ENCODE measurements at regions not wholly inside any gene's neighbourhood (a gene's known extent, or its start where the extent isn't known, plus 50 kb on each side); places are given as distances from the start of the nearest gene placed in this dataset.
A peak's percentile ranks its signal among the peaks of the same experiment; 100 is the strongest.

- peaks cover 39% of the 10 kb centered on the region for H3K4me1 Mint-ChIP-seq (ENCODE audit: low read depth)
- H3K36me3 Mint-ChIP-seq (ENCODE audit: low read depth) = no peaks in the 10 kb centered on the region
- H3K4me3 Mint-ChIP-seq (ENCODE audit: unreplicated experiment) = no peak overlapping the region
- H3K27ac Mint-ChIP-seq (ENCODE audit: unreplicated experiment) = no peak overlapping the region
- TF ChIP-seq, protein P1, sequence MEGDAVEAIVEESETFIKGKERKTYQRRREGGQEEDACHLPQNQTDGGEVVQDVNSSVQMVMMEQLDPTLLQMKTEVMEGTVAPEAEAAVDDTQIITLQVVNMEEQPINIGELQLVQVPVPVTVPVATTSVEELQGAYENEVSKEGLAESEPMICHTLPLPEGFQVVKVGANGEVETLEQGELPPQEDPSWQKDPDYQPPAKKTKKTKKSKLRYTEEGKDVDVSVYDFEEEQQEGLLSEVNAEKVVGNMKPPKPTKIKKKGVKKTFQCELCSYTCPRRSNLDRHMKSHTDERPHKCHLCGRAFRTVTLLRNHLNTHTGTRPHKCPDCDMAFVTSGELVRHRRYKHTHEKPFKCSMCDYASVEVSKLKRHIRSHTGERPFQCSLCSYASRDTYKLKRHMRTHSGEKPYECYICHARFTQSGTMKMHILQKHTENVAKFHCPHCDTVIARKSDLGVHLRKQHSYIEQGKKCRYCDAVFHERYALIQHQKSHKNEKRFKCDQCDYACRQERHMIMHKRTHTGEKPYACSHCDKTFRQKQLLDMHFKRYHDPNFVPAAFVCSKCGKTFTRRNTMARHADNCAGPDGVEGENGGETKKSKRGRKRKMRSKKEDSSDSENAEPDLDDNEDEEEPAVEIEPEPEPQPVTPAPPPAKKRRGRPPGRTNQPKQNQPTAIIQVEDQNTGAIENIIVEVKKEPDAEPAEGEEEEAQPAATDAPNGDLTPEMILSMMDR (IDR thresholded peaks at IDR 0.05) = no peak
- peaks cover 9% of the 10 kb centered on the region for H3K9me3 Mint-ChIP-seq (ENCODE audit: low read depth)
- no peaks in the 10 kb centered on the region for H3K27me3 Mint-ChIP-seq (ENCODE audit: low read depth)
- DNase-seq (ENCODE audit: low spot score) = no peak
Measured at GRCh38 chr3:115503394-115503793, 119.9 kb upstream of the GAP43 start.

DNA sequence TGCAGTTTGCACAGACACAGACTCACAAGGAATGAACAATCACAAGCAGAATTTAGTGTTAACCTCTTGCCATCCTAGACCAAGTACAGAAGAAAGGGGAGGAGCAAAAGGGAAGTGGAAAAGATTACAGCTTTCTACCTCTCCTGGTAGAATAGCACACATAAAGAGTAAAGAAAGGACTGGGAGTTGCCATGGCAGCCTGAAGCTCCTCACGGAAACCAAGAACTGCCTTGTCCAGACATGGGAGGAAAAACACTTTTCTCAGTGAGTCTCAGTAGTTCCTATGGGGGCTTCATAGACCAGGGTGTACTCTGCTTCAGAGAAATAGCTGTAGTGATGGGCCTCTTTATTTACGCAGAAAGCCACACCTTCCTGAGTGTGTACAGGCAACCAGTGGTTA lies 114.7 kb upstream of the GAP43 start:
- peaks cover 9% of the 10 kb centered on the region for H3K9me3 Mint-ChIP-seq (ENCODE audit: low read depth)
- peaks cover 27% of the 10 kb centered on the region for H3K4me1 Mint-ChIP-seq (ENCODE audit: low read depth)
- TF ChIP-seq, protein P1 (IDR thresholded peaks at IDR 0.05) = no peak
- no peak overlapping the region for H3K27ac Mint-ChIP-seq (ENCODE audit: unreplicated experiment)
- no peaks in the 10 kb centered on the region for H3K36me3 Mint-ChIP-seq (ENCODE audit: low read depth)
- DNase-seq (ENCODE audit: low spot score) = no peak
- no peak overlapping the region for H3K4me3 Mint-ChIP-seq (ENCODE audit: unreplicated experiment)
- H3K27me3 Mint-ChIP-seq (ENCODE audit: low read depth) = no peaks in the 10 kb centered on the region

GRCh38 chr3:115512565-115513415 lies 110.5 kb upstream of the GAP43 start:
- TF ChIP-seq, protein P1 (IDR thresholded peaks at IDR 0.05) = no peak
- no peaks in the 10 kb centered on the region for H3K27me3 Mint-ChIP-seq (ENCODE audit: low read depth)
- no peaks in the 10 kb centered on the region for H3K36me3 Mint-ChIP-seq (ENCODE audit: low read depth)
- H3K27ac Mint-ChIP-seq (ENCODE audit: unreplicated experiment) = peak overlapping the region; percentile 87
- no peak for DNase-seq (ENCODE audit: low spot score)
- no peaks in the 10 kb centered on the region for H3K9me3 Mint-ChIP-seq (ENCODE audit: low read depth)
- H3K4me3 Mint-ChIP-seq (ENCODE audit: unreplicated experiment) = peak overlapping the region; percentile 91
- H3K4me1 Mint-ChIP-seq (ENCODE audit: low read depth) = peaks cover 32% of the 10 kb centered on the region

DNA sequence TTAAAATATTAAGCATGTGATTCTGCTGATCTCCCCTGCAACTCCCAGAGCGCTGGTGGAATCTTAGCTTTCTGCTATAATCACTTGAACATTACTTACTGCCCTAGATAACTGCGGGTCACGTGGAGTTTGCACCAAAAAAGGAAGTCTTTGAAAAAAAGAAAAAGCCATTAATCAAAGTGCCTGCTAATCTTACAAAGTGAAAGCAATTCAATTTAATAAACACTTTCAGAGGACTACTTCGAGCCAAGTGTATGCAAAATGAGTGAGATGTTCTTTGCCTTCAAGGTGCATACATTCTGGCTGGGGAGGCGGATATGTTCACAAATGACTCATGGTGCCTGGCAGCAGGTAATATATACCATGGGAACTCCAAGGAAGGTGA lies 109.9 kb upstream of the GAP43 start:
- TF ChIP-seq, protein P1 (IDR thresholded peaks at IDR 0.05) = no peak
- Mint-ChIP-seq H3K36me3 (ENCODE audit: low read depth) (no peaks in the 10 kb centered on the region), H3K27ac (ENCODE audit: unreplicated experiment) (peak overlapping the region; percentile 87), H3K9me3 (ENCODE audit: low read depth) (no peaks in the 10 kb centered on the region), H3K4me1 (ENCODE audit: low read depth) (peaks cover 38% of the 10 kb centered on the region), H3K27me3 (ENCODE audit: low read depth) (no peaks in the 10 kb centered on the region), H3K4me3 (ENCODE audit: unreplicated experiment) (peak overlapping the region; percentile 91)
- DNase-seq (ENCODE audit: low spot score) = no peak

GRCh38 chr3:115517457-115518050 lies 105.8 kb upstream of the GAP43 start:
- DNase-seq (ENCODE audit: low spot score) = no peak
- TF ChIP-seq, protein P1 (IDR thresholded peaks at IDR 0.05) = no peak
- Mint-ChIP-seq H3K4me1 (ENCODE audit: low read depth) (peaks cover 40% of the 10 kb centered on the region), H3K36me3 (ENCODE audit: low read depth) (no peaks in the 10 kb centered on the region), H3K27ac (ENCODE audit: unreplicated experiment) (peak overlapping the region; percentile 77), H3K4me3 (ENCODE audit: unreplicated experiment) (no peak overlapping the region), H3K27me3 (ENCODE audit: low read depth) (no peaks in the 10 kb centered on the region), H3K9me3 (ENCODE audit: low read depth) (no peaks in the 10 kb centered on the region)
